HG02970 (cell line): ENCODE measurements at regions not wholly inside any gene's neighbourhood (a gene's known extent, or its start where the extent isn't known, plus 50 kb on each side); places are given as distances from the start of the nearest gene placed in this dataset.
"Not testable (repeated sequence)": the region's sequence is repeated elsewhere in the genome, so short reads cannot be mapped to it uniquely, and the experiment has no call there.

Source experiments
- ATAC-seq: cut with Tn5 transposase; IDR thresholded peaks from one replicate; pipeline ENCODE4 v1.9.1; 2021; ENCODE audit warnings: mild to moderate bottlenecking, moderate library complexity, moderate number of reproducible peaks; ENCODE audit not compliant: unreplicated experiment, low FRiP score

DNA sequence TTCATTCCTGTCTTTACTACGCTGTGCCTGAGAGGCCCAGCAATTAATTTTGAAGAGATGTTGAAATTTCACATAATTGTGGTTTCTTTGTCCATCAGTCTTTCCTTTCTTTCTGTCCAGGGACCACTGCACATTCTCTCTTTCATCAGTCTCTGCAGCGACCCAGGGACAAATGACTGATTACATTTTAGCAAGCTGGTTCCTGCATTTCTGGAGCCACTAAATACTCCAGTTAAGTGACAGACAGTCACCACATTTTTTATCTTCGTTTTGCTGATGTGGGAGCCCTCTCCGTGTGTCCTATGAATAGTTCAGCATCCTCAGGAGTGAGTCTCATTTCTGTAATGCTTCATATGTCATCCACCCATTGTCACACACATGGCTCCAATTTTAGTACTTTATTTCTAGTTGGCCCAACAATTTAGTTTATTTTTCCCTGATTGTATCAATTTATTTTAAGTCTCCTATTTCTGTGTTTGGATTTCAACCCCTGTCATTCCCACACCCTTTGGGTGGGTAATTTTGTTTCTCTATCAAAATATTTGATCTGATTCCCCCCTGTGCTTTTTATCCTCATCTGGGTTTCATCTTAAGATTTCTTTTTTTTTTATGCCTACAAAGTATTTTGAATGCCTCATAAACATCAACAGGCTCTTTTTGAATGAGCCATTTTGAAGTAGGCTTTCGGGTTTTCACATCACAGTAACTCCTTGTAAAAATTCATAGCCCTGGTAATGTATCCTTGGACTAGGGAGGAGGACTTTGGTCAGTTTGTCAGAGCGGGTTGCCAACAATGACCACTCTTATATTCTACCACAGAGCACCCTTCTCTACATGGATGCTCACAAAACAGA lies 1196.5 kb downstream of the GALC start:
- ATAC-seq = no peak

DNA sequence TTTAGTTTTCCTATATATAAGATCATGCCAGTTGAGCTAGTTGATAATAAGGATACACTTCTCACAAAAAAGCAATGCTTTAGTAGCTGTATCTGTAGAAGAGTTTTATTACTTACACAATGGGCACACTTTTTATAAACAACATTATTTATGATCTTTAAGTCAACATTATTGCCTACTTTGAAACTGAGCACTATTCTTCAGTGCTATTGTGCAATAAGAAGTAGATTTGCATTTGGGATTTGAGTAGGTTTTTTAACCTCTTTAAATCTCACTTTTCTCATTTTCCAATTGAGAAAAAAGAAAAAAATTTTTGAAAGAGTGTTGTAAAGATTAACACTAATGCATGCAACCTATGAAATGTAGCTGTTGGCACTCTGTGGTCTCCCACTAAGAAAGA lies 1198.3 kb downstream of the GALC start:
- no peak for ATAC-seq

- no peak for ATAC-seq
These were observed 1202.3 kb downstream of the GALC start for GRCh38 chr14:86790408-86791364.

- ATAC-seq = no peak
These were observed 1204.8 kb downstream of the GALC start for GRCh38 chr14:86788224-86788623.

GRCh38 chr14:86787717-86788116 lies 1205.3 kb downstream of the GALC start:
- ATAC-seq = no peak

- no peak for ATAC-seq
These were observed 1210.8 kb downstream of the GALC start for GRCh38 chr14:86782092-86782580.

- no peak for ATAC-seq
These were observed 1212.0 kb downstream of the GALC start for GRCh38 chr14:86780876-86781510.

DNA sequence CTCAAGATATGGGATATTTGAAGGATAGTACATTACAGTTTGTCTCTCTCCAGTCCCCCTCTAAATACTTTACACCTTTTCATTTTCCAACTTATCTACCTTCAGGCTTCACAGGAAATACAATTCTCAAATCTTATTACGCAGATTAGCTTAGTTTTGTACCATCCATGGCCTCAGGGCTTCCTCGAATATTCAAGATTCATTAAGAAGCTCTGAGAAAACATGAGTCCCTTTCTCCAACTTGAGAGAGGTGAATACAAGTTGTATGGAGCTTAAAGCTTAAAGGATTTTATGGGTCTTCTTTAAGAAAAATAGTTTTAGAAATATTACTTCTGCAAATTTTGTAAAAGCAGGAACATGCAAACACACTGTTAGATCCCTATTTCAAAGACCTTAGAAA lies 1212.5 kb downstream of the GALC start:
- no peak for ATAC-seq

DNA sequence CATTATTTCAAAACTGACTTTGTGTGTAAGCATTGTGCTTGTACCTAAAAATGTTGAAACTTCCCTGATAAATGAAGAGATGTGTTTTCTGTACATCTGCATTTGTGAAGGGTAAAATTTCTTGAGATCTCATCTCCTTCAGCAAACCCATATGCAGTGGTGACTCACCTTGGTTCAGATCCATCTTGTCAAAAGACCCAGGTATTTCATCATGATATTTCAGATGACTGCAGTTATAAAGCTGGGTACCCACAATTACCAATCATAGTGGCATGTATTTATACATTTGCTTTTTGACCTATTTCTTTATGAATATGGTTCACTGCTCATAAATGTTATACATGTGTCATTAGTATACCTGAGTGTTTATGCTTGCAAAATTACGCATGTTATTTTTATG lies 1213.6 kb downstream of the GALC start:
- no peak for ATAC-seq

- ATAC-seq = no peak
These were observed 1214.9 kb downstream of the GALC start for GRCh38 chr14:86777963-86778602.

DNA sequence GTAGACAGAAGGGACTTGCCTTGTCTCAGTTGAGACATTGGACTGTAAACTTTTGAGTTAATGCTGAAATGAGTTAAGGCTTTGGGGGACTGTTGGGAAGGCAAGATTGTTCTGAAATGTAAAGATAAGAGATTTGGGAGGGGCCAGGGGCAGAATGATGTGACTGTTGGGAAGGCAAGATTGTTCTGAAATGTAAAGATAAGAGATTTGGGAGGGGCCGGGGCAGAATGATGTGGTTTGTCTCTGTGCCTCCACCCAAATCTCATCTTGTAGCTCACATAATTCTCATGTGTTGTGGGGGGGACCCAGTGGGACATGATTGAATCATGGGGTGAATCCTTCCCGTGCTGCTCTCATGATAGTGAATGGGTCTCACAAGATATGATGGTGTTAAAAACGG lies 1217.1 kb downstream of the GALC start:
- not testable (repeated sequence) for ATAC-seq

DNA sequence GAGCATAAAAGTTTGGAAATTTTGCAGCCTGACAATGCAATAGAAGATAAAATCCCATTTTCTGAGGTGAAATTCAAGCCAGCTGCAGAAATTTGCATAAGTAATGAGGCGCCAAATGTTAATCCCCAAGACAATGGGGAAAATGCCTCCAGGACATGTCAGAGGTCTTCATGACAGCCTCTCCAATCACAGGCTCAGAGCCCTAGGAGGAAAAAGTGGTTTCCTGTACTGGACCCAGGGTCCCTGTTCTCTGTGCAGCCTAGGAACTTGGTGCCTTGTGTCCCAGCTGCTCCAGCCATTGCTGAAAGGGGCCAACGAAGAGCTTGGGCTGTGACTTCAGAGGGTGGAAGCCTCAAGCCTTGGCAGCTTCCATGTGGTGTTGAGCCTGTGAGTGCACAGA lies 1218.1 kb downstream of the GALC start:
- ATAC-seq = no peak

DNA sequence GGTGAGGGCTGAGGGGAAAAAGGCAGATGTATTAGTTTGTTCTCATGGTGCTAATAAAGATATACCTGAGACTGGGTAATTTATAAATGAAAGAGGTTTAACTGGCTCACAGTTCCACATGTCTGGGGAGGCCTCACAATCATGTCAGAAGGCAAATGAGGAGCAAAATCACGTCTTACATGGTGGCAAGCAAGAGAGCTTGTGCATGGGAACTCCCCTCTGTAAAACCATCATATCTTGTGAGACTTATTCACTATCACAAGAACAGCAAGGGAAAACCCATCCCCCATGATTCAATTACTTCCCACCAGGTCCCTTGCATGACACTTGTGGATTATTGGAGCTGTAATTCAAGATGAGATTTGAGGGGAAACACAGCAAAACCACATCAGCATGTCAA lies 1220.9 kb downstream of the GALC start:
- no peak for ATAC-seq

- ATAC-seq = no peak
These were observed 1222.8 kb downstream of the GALC start for GRCh38 chr14:86770186-86770585.

DNA sequence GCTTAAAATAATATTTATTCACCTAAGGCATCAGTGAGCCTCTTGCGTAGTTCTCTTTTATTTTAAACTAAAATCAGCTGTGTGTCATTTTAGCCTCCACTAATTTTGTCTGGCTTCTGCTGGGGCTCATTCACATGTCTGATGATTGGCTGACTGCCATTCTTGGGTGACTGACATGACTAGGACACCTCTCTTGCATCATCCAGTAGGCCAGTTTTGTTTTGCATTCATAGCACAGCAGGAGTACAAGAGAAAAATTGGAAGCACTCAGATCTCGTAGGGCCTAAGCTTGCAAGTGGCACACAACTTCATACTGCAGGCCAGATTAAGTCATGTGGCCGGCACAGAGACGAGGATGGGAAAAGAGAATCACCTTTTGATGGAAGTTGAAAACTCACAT lies 1226.5 kb downstream of the GALC start:
- no peak for ATAC-seq

- no peak for ATAC-seq
These were observed 1231.4 kb downstream of the GALC start for GRCh38 chr14:86761611-86762010.

DNA sequence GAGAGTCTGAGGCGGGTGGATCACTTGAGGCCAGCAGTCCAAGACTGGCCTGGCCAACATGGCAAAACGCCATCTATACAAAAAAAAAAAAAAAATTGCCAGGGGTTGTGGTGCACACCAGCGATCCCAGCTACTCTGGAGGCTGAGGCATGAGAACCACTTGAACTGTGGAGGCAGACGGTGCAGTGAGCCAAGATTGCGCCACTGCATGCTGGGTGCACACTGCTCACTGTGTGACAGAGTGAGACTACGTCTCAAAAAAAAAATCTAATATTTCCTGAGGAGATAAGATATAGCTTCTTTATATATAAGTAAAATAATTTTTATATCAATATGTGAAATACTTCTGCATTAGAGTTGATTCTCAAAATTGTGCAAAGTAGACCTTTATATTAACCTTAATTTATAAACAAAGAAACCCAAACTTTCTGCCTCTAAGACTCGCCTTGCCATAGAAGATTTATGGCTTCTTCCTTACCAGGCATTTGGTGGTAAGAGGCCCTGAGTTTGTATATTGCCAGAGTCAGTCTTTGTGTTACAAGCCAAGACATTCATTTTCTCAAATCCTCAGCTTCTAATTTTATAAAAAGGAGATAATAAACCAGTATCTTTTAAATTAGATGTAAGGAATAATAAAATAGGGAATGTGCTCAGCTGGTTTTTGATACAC lies 1226.7 kb downstream of the FLRT2 start:
- no peak for ATAC-seq

GRCh38 chr14:86750488-86750887 lies 1220.5 kb downstream of the FLRT2 start:
- ATAC-seq = not testable (repeated sequence)

GRCh38 chr14:86739761-86740160 lies 1209.8 kb downstream of the FLRT2 start:
- ATAC-seq = no peak

- ATAC-seq = not testable (repeated sequence)
These were observed 1201.5 kb downstream of the FLRT2 start for GRCh38 chr14:86731427-86731826.
